GM18508 (cell line): ENCODE measurements at regions not wholly inside any gene's neighbourhood (a gene's known extent, or its start where the extent isn't known, plus 50 kb on each side); places are given as distances from the start of the nearest gene placed in this dataset.
A peak's percentile ranks its signal among the peaks of the same experiment; 100 is the strongest.

Experiments
- ATAC-seq: cut with Tn5 transposase; IDR thresholded peaks from one replicate; pipeline ENCODE4 v1.9.1; 2021; ENCODE audit warnings: moderate number of reproducible peaks; ENCODE audit not compliant: insufficient read depth, unreplicated experiment

GRCh38 chr16:13391337-13391736, 489.9 kb downstream of the SHISA9 start:
- ATAC-seq, result no peak

GRCh38 chr16:13392341-13392740, 490.9 kb downstream of the SHISA9 start:
- ATAC-seq, result no peak

- no peak for ATAC-seq
Observed at GRCh38 chr16:13393816-13394215, 492.4 kb downstream of the SHISA9 start.

GRCh38 chr16:13394488-13394887, 493.1 kb downstream of the SHISA9 start:
- ATAC-seq, result no peak

GRCh38 chr16:13397126-13397525, 495.7 kb downstream of the SHISA9 start:
- no peak for ATAC-seq

- ATAC-seq, result no peak
Observed at GRCh38 chr16:13401641-13402040, 500.2 kb downstream of the SHISA9 start.

GRCh38 chr16:13402601-13403000, 501.2 kb downstream of the SHISA9 start:
- ATAC-seq, result no peak

- no peak for ATAC-seq
Observed at GRCh38 chr16:13403326-13403725, 501.9 kb downstream of the SHISA9 start.

- ATAC-seq, result no peak
Observed at GRCh38 chr16:13414154-13414553, 505.8 kb upstream of the ERCC4 start.

GRCh38 chr16:13419589-13419988, 500.4 kb upstream of the ERCC4 start:
- no peak for ATAC-seq

- no peak for ATAC-seq
Observed at GRCh38 chr16:13421726-13422125, 498.2 kb upstream of the ERCC4 start.

GRCh38 chr16:13425836-13426235, 494.1 kb upstream of the ERCC4 start:
- ATAC-seq, result no peak

GRCh38 chr16:13426269-13426668, 493.7 kb upstream of the ERCC4 start:
- no peak for ATAC-seq

GRCh38 chr16:13426736-13427135, 493.2 kb upstream of the ERCC4 start:
- no peak for ATAC-seq

GRCh38 chr16:13427943-13428342, 492.0 kb upstream of the ERCC4 start:
- ATAC-seq, result no peak

GRCh38 chr16:13429416-13429815, 490.5 kb upstream of the ERCC4 start:
- no peak for ATAC-seq

GRCh38 chr16:13435415-13435814, 484.5 kb upstream of the ERCC4 start:
- no peak for ATAC-seq

GRCh38 chr16:13435873-13436474, 484.0 kb upstream of the ERCC4 start:
- no peak for ATAC-seq

GRCh38 chr16:13436641-13437412, 483.1 kb upstream of the ERCC4 start:
- ATAC-seq, result peak; percentile 61

GRCh38 chr16:13437413-13437795, 482.6 kb upstream of the ERCC4 start:
- no peak for ATAC-seq

- ATAC-seq, result no peak
Observed at GRCh38 chr16:13438064-13438463, 481.9 kb upstream of the ERCC4 start.

- no peak for ATAC-seq
Observed at GRCh38 chr16:13439766-13440165, 480.2 kb upstream of the ERCC4 start.
